Vagina (tissue), 2 donors: ENCODE measurements at regions not wholly inside any gene's neighbourhood (a gene's known extent, or its start where the extent isn't known, plus 50 kb on each side); places are given as distances from the start of the nearest gene placed in this dataset.

ENCODE experiments used
- CTCF ChIP-seq, 3 experiments: fragments of 450-650 bp in 2 of 3; fragments of 200-600 bp in 1 of 3; sonication (generic) in 1 of 3; IDR thresholded peaks; one replicate each; pipeline ENCODE4 v1.5.1; 2017 to 2019; ENCODE audit warnings: antibody characterized with exemption in 3 of 3, mild to moderate bottlenecking in 2 of 3, moderate library complexity in 2 of 3
- POLR2A ChIP-seq, 2 donors: fragments of 450-650 bp; IDR thresholded peaks; one replicate each; pipeline ENCODE4 v1.6.1; 2017; ENCODE audit warnings: antibody characterized with exemption in 2 of 2, mild to moderate bottlenecking in 2 of 2, moderate library complexity in 2 of 2
- POLR2AphosphoS5 ChIP-seq, 2 donors: sonication (generic); formaldehyde crosslinking; IDR thresholded peaks; one replicate each; pipeline ENCODE4 v1.9.0; 2017; ENCODE audit warnings: antibody characterized with exemption in 2 of 2, mild to moderate bottlenecking in 2 of 2, low read depth in 1 of 2; ENCODE audit not compliant: insufficient read depth in 1 of 2

DNA sequence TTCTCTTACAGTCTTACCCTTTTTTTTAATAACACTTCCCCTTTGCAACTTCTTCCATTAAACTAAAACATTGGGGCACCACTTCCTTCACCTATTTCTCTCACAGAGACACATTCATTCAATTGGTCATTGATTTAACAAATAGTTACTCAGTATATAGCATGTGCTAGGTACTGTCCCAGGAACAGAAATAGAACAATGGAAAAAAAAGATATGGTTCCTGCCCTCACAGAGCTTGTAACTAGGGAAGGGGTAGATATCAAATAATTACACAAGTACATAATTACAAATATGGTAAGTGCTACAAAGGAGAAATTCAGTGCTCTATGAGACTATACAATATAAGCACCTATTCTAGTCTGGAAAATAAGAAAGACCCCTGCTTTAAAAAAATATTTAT lies 165.5 kb upstream of the RBBP8 start:
- no peak for TF ChIP-seq POLR2A (IDR thresholded peaks at IDR 0.05)
- TF ChIP-seq CTCF (IDR thresholded peaks at IDR 0.05), result no peak
- TF ChIP-seq POLR2AphosphoS5 (IDR thresholded peaks at IDR 0.05; ENCODE audit: insufficient read depth in 1 of 2, low read depth in 1 of 2), result no peak
